HG03439 (cell line): ENCODE measurements at regions not wholly inside any gene's neighbourhood (a gene's known extent, or its start where the extent isn't known, plus 50 kb on each side); places are given as distances from the start of the nearest gene placed in this dataset.
"Not testable (repeated sequence)": the region's sequence is repeated elsewhere in the genome, so short reads cannot be mapped to it uniquely, and the experiment has no call there.

ENCODE experiments used
- ATAC-seq: cut with Tn5 transposase; IDR thresholded peaks from one replicate; pipeline ENCODE4 v1.9.1; 2021; ENCODE audit warnings: mild to moderate bottlenecking, moderate library complexity; ENCODE audit not compliant: unreplicated experiment

DNA sequence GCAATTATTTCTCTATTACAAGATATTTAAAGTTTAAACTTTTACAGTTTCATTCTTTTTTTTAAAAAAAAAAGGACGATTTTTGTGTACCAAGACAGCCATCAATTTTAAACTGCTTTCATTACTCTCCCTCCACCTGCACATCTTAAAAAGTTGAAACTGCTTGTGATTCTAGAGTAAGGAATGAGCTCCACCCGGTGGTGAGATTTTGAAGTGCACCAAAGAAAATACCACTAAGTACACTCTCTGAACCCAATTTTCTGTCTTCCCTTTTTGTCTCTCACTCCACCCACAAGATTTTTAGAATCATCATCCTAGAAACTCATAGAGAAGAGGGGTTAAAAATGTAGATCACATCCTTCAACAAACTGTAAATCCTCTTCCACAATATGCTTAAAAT lies 91.3 kb upstream of the WDR44 start:
- no peak for ATAC-seq

DNA sequence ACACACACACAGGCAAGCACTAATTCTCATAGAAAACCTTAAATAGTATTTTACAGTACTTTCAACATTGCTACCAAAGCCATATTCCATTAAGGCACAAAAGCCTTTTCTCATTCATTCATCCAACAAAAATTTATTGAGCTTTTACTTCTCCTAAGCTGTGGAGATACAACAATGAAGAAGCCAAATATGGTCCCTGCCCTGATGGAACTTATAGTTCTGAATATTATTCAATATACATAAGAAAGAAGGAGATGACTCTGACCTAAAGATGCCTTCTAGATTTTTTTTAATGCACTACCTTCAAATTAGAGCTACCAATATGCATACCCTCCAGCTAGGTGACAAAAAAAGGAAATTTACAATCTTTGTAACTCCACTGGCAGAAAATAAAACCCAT lies 90.0 kb upstream of the WDR44 start:
- ATAC-seq = no peak

DNA sequence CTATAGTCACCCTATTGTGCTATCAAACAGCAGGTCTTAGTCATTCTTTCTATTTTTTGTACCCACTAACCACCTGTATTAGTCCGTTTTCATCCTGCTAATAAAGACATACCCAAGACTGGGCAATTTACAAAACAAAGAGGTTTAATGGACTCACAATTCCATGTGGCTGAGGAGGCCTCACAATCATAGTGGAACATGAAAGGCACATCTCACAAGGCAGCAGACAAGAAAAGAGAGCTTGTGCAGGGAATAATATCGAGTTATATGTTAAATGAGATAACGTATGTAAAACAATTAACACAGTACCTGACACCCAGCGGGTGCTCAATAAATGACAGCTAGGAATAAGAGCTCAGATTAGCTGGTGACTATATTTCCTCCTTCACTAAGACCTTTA lies 88.1 kb upstream of the WDR44 start:
- no peak for ATAC-seq

DNA sequence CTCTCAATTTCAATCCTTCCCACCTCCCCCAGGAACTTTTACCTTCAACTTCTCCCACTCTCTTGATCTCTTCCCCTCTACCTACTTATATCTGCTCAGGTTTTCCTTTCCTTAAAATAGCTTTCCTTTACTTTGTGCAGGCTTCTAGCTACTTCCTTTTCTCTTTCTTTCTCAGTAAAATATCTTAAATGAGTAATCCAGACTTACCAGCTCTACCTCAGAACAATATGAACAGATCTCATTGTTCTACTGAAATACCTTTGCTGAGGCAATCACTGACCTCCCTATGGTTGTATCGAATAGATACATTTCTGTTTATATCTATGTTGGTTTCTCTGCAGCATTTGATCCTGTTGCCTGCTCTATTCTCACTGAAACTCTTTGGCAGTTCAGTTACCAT lies 86.7 kb upstream of the WDR44 start:
- ATAC-seq = no peak

DNA sequence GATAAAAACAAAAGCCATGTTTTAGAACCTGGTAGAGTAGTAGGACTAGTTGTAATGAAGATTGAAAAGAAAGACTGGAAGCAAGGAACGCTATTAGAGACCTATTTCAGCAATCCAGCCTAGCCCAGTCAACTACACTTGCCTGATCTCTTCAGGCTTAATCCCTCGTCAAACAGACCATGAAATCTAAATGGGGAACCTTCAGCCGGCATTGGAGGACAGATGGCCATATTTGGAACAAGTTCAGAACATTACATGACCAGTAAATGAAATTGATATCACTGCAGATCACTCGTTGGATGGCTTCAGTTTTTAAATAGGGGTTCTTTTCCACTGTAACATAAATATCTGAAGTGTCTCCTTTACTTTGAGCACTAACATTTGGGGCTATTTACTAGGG lies 84.8 kb upstream of the WDR44 start:
- no peak for ATAC-seq

DNA sequence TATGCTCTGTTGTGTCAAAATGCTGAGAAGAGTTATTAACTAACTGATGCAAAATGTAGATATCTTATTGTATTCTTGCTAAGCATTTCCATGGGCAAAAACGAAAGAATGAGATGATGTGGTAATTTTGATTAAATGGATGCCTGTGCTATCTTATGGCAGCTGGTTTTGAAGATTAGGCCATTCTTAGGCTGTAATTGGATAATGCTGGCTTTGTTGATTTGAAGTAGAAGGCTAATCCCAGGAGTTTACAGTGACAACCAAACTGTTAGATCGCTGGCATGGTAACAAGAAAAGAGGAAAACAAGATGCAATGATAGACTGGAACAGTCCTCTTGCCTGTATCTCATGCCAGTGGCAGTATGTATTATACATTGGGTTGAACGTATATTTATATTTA lies 74.1 kb upstream of the WDR44 start:
- no peak for ATAC-seq

DNA sequence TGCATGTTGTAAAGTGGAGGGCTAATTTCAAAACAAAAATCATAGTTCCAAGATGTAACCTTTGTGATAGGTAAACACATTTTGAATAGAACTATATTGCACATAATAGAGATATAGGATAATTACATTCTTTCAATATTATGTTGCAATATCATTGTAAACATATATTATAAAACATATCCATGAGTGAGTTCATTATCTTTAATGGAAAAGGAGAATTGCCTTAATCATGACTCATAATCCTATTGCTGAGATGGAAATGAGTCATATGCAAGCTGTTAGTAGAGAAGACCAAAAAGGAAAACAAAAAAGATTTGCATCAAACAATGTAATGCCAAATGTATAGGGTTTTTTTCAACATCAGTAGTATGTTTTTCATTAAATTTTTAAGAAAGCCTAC lies 73.7 kb upstream of the WDR44 start:
- no peak for ATAC-seq

DNA sequence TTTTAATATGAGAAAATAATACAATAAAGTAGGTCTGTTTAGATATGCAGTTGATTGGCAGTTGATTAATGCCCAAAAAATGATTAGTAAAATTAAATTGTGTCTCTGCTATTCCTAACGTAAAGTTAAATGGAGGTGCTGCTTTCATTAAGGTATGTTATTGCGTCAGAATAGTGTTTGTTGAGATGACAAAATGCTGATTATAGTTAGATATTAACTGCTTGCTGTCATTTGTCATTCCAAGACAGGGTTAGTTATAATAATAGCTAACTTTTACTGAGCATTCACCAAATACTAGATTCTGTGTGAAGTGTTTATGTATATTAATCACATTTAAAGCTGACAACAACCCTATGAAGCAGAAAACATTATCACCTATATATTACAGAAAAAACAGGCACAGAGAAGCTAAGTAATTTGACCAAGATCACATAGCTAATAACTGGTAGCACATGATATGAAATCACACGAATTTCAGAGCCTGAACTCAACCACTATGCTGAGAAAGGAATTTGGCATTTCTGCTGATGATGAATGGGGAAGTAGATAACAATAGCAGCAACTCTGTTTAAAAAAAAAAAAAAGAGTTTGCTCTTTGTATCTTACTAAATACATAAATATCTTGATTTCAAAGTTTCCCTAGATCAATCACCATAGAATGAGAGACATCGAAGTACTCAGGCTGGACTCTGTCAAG lies 59.7 kb upstream of the WDR44 start:
- ATAC-seq = no peak

DNA sequence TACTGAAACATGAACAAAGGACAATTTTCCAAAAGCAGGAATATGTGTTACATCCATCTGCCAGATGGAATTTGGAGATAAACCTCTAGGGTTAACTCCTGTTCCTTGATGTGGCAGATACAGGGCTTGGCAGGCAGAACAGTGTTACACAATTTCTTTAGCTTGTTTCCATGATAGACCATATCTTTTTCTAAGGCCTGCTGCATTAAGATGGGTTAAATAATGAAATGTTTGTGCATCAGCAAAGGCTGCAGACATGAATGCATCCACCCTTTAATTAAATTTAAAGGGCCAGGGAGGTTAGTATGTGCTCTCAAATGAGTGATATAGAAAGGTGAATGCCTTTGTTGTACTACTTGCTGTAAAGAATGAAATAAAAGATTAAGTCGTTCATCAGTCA lies 50.1 kb upstream of the WDR44 start:
- ATAC-seq = not testable (repeated sequence)
